Esophagus squamous epithelium (tissue), 4 donors: ENCODE measurements at regions not wholly inside any gene's neighbourhood (a gene's known extent, or its start where the extent isn't known, plus 50 kb on each side); places are given as distances from the start of the nearest gene placed in this dataset.

ENCODE experiments used
- CTCF ChIP-seq, 6 experiments: fragments of 450-650 bp in 4 of 6; fragments of 200-600 bp in 2 of 6; sonication (generic) in 2 of 6; IDR thresholded peaks; one replicate each; pipeline ENCODE4 v1.5.1; 2016 to 2019; ENCODE audit warnings: antibody characterized with exemption in 6 of 6, mild to moderate bottlenecking in 4 of 6, moderate library complexity in 4 of 6
- POLR2A ChIP-seq, 4 donors: fragments of 450-650 bp; IDR thresholded peaks; one replicate each; pipeline ENCODE4 v1.6.1; 2017; ENCODE audit warnings: antibody characterized with exemption in 4 of 4, mild to moderate bottlenecking in 4 of 4, moderate library complexity in 3 of 4

DNA sequence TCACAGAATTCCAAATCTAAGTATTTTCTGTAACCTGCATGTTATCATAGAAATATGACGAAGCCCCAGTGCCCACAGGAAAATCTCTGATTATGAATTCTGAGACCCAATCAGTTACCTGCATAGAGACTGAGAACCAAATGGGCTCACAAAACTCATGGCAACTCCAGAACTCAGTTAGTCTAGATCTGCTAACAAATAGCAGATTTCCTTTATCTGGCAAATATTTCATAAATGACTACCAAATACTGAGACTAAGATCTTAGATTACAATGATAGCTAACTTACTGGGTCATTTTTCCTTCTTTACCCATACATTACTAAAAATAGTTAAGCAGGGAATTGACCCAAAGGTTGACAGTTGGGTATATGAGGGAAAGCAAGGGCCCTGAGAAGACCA lies 228.1 kb upstream of the FAT3 start:
- TF ChIP-seq CTCF (IDR thresholded peaks at IDR 0.05) (no peak), POLR2A (IDR thresholded peaks at IDR 0.05) (no peak)
